Endothelial cell of umbilical vein (primary cell): ENCODE measurements at regions not wholly inside any gene's neighbourhood (a gene's known extent, or its start where the extent isn't known, plus 50 kb on each side); places are given as distances from the start of the nearest gene placed in this dataset.

Experiments
- BruUV-seq: library from RNA; stranded (reverse); fragments of 400-500 nt; replicated peaks from 2 replicates; lab custom pipeline; 2021; lab: Mats Ljungman, UMichigan
- CTCF ChIA-PET: fragments of 300-600, 350-600 bp; sonication (Branson Sonifier 250); formaldehyde crosslinking; loops from one replicate; lab custom pipeline; 2021; ENCODE audit warnings: antibody characterized with exemption, inconsistent platforms; lab: Charles Lee
- POLR2A ChIA-PET: fragments of 300-600, 350-600 bp; sonication (Branson Sonifier 250); formaldehyde crosslinking; loops from one replicate; lab custom pipeline; 2021; ENCODE audit warnings: antibody characterized with exemption, inconsistent platforms; lab: Charles Lee
- DNase-seq: peaks from one replicate; pipeline ENCODE4 v3.0.0-alpha.2; 2011; ENCODE audit warnings: low read depth, low spot score
- FAIRE-seq: peaks from 2 replicates; lab custom pipeline; 2011; peaks lifted over from hg19 to GRCh38; lab: Jason Lieb, UNC
- H2AFZ ChIP-seq: 2 replicates; pipeline ENCODE4 v1.6.0; 2012; ENCODE audit warnings: low read depth, low read length, control low read depth, inconsistent platforms
- H3K27ac ChIP-seq: 2 replicates; pipeline ENCODE4 v1.5.1; 2011; ENCODE audit warnings: low read depth, mild to moderate bottlenecking, control low read depth, low read length, moderate library complexity; ENCODE audit not compliant: insufficient read depth
- H3K27me3 ChIP-seq, 2 experiments: 2 replicates each; pipeline versions ENCODE4 v1.6.0 to v1.6.1; 2011; ENCODE audit warnings: low read length in 2 of 2, mixed read lengths in 1 of 2; ENCODE audit not compliant: control insufficient read depth in 2 of 2, insufficient read depth in 2 of 2
- H3K36me3 ChIP-seq, 2 experiments: 2 replicates in 1 of 2; 3 replicates in 1 of 2; pipeline ENCODE4 v1.5.1; 2011; ENCODE audit warnings: low read length in 2 of 2, mild to moderate bottlenecking in 1 of 2, moderate library complexity in 1 of 2; ENCODE audit not compliant: control insufficient read depth in 2 of 2, insufficient read depth in 2 of 2; ENCODE audit errors: extremely low read depth in 1 of 2
- H3K4me1 ChIP-seq: 3 replicates; pipeline ENCODE4 v1.5.1; 2011; ENCODE audit warnings: mild to moderate bottlenecking, low read length; ENCODE audit not compliant: control insufficient read depth, insufficient read depth; ENCODE audit errors: extremely low read depth
- H3K4me2 ChIP-seq: 2 replicates; pipeline ENCODE4 v1.6.1; 2011; ENCODE audit warnings: low read length, control low read depth, mixed read lengths; ENCODE audit not compliant: insufficient read depth
- H3K4me3 ChIP-seq, 3 experiments: fragments of 200-600 bp in 1 of 3; sonication (generic), shearing (Covaris generic) in 1 of 3; replicated peaks in 1 of 3; 2 replicates each; pipeline ENCODE4 v1.5.1; 2011 to 2016; ENCODE audit warnings: control low read depth in 3 of 3, low read length in 3 of 3, mild to moderate bottlenecking in 2 of 3, inconsistent platforms in 1 of 3, low read depth in 1 of 3, moderate library complexity in 1 of 3; ENCODE audit not compliant: insufficient read depth in 1 of 3
- H3K79me2 ChIP-seq: 2 replicates; pipeline ENCODE4 v1.6.0; 2012; ENCODE audit warnings: low read length, inconsistent platforms; ENCODE audit not compliant: control insufficient read depth, insufficient read depth
- H3K9ac ChIP-seq: replicated peaks from 2 replicates; pipeline ENCODE3; 2011; ENCODE audit warnings: low read length, control low read depth; ENCODE audit not compliant: insufficient read depth; ENCODE audit errors: extremely low read depth
- H3K9me1 ChIP-seq: replicated peaks from 3 replicates; pipeline ENCODE4 v1.6.0; 2011; ENCODE audit warnings: mild to moderate bottlenecking, low read length; ENCODE audit not compliant: control insufficient read depth, insufficient read depth; ENCODE audit errors: extremely low read depth
- H3K9me3 ChIP-seq: replicated peaks from 2 replicates; pipeline ENCODE4 v1.5.1; 2012; ENCODE audit warnings: low read length, inconsistent platforms; ENCODE audit not compliant: control insufficient read depth, insufficient read depth
- H4K20me1 ChIP-seq: replicated peaks from 2 replicates; pipeline ENCODE3; 2011; ENCODE audit warnings: mild to moderate bottlenecking, low read length; ENCODE audit not compliant: control insufficient read depth, insufficient read depth; ENCODE audit errors: extremely low read depth
- EZH2 ChIP-seq: IDR thresholded peaks from 2 replicates; pipeline ENCODE4 v1.6.1; 2012; ENCODE audit warnings: borderline replicate concordance, low read depth, mild to moderate bottlenecking, moderate library complexity, low read length, inconsistent platforms; ENCODE audit not compliant: severe bottlenecking
- FOS ChIP-seq: IDR thresholded peaks from 2 replicates; pipeline ENCODE4 v1.6.1; 2011; ENCODE audit warnings: mild to moderate bottlenecking, low read length, moderate library complexity, borderline replicate concordance; ENCODE audit not compliant: insufficient read depth
- GATA2 ChIP-seq: IDR thresholded peaks from 2 replicates; pipeline ENCODE4 v1.7.0; 2011; ENCODE audit warnings: low read depth, mild to moderate bottlenecking, moderate library complexity, mixed read lengths, low read length; ENCODE audit not compliant: insufficient read length, insufficient read depth
- JUN ChIP-seq: IDR thresholded peaks from 2 replicates; pipeline ENCODE4 v1.6.1; 2011; ENCODE audit warnings: borderline replicate concordance, low read depth; ENCODE audit not compliant: insufficient read length, insufficient read depth
- MYC ChIP-seq: IDR thresholded peaks from one replicate; pipeline ENCODE4 v1.6.1; 2011; ENCODE audit warnings: mild to moderate bottlenecking, low read depth, low read length
- POLR2A ChIP-seq: IDR thresholded peaks from 2 replicates; pipeline ENCODE4 v1.6.1; 2012; ENCODE audit warnings: low read depth, mild to moderate bottlenecking, control low read depth, low read length
- POLR2AphosphoS5 ChIP-seq: IDR thresholded peaks from 2 replicates; pipeline ENCODE4 v1.6.1; 2012; ENCODE audit warnings: low read depth, mild to moderate bottlenecking, control low read depth, low read length, moderate library complexity; ENCODE audit not compliant: insufficient read depth
- dilution Hi-C: fragments of 300-500 bp; cut with MboI; formaldehyde crosslinking; loops from one replicate; pipeline ENCODE4 v1.15.0; 2019; ENCODE audit warnings: low sequenced_read_pairs; ENCODE audit not compliant: extremely low pct_ligation_motif_present
- intact Hi-C: fragments of 100-400 bp; cut with micrococcal nuclease; formaldehyde crosslinking; loops from one replicate; pipeline ENCODE4 v1.10.0; 2022
- TF ChIP-seq, protein P1 (sequence below): IDR thresholded peaks from 2 replicates; pipeline ENCODE4 v1.6.1; 2011; ENCODE audit not compliant: insufficient read depth, insufficient read length
- TF ChIP-seq, protein P2 (sequence below), 2 donors: IDR thresholded peaks; 1 replicate in 1 of 2; 2 replicates in 1 of 2; pipeline ENCODE4 v1.5.1; 2011; ENCODE audit warnings: low read length in 2 of 2, mild to moderate bottlenecking in 2 of 2, moderate library complexity in 2 of 2, control low read depth in 1 of 2, inconsistent platforms in 1 of 2, low read depth in 1 of 2; ENCODE audit not compliant: insufficient read depth in 1 of 2; ENCODE audit errors: extremely low read depth in 1 of 2

DNA sequence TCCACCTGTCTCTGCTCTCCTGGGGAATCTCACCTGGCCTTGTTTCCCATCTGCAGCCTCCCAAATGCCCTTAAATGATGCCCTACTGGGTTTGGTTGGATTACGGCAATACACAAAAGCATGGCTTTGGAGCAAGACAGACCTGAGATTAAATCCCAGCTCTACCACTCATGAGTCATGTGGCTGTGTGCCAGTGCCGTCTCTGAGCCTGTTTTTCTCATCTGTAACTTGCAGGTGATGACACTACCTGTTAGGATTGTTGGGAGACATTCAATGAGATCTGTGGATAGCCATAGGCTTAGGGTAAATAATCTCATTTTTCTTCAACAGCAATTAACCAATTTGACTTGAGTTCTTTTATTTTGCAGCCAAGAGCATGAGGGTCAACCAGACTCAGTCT is 240.3 kb downstream of the MAF start:
- no peaks in the 10 kb centered on the region for H3K36me3 ChIP-seq
- dilution Hi-C loops = no loop called here
- H3K27me3 ChIP-seq = no peaks in the 10 kb centered on the region
- no peaks in the 10 kb centered on the region for H4K20me1 ChIP-seq
- H3K9me3 ChIP-seq = peaks cover 4% of the 10 kb centered on the region
- H3K4me2 ChIP-seq = no peak overlapping the region
- no peaks in the 10 kb centered on the region for H3K79me2 ChIP-seq
- intact Hi-C loops = no loop called here
- no peak overlapping the region for H3K27ac ChIP-seq
- POLR2A ChIA-PET = no interaction called here
- TF ChIP-seq POLR2A (no peak), POLR2AphosphoS5 (no peak)
- no peaks in the 10 kb centered on the region for H3K9me1 ChIP-seq
- H3K4me3 ChIP-seq = no peak overlapping the region
- no peak overlapping the region for H3K9ac ChIP-seq
- FAIRE-seq (no peak), DNase-seq (no peak)
- no TSS peak for BruUV-seq
- no peak overlapping the region for H2AFZ ChIP-seq
- CTCF ChIA-PET = no interaction called here
- no peaks in the 10 kb centered on the region for H3K4me1 ChIP-seq

DNA sequence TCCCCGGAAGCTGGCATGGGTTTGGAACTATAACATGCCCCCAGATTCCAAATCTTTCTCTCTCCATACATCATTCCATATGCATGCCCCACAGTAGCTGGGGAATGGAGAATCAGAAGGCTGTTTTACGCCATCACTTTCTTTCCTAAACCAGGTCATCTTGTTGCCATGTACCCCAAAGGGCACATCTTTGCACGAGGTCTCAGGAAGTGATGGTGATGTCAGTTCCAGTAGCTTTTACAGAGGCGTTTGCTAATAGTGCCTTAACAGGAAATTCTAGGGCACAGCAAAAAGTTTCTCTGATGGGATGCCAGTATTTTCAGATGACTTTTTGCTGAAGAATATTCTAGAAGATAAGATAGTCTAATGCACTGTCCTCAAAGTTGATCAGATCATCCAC is 241.5 kb downstream of the MAF start:
- dilution Hi-C loops = no loop called here

More for the DNA sequence above, 241.5 kb downstream of the MAF start:
- Histone ChIP-seq H3K4me2 (no peak overlapping the region), H3K27ac (no peak overlapping the region), H3K27me3 (no peaks in the 10 kb centered on the region), H3K4me1 (no peaks in the 10 kb centered on the region), H4K20me1 (no peaks in the 10 kb centered on the region), H2AFZ (no peak overlapping the region), H3K9me1 (no peaks in the 10 kb centered on the region), H3K9ac (no peak overlapping the region), H3K4me3 (no peak overlapping the region), H3K79me2 (no peaks in the 10 kb centered on the region), H3K9me3 (peaks cover 6% of the 10 kb centered on the region), H3K36me3 (no peaks in the 10 kb centered on the region)
- TF ChIP-seq, protein P1, sequence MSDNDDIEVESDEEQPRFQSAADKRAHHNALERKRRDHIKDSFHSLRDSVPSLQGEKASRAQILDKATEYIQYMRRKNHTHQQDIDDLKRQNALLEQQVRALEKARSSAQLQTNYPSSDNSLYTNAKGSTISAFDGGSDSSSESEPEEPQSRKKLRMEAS = no peak
- no peak for TF ChIP-seq GATA2
- TF ChIP-seq FOS = no peak
- TF ChIP-seq POLR2A = no peak
- no peak for TF ChIP-seq JUN
- TF ChIP-seq MYC = no peak
- TF ChIP-seq, protein P2, sequence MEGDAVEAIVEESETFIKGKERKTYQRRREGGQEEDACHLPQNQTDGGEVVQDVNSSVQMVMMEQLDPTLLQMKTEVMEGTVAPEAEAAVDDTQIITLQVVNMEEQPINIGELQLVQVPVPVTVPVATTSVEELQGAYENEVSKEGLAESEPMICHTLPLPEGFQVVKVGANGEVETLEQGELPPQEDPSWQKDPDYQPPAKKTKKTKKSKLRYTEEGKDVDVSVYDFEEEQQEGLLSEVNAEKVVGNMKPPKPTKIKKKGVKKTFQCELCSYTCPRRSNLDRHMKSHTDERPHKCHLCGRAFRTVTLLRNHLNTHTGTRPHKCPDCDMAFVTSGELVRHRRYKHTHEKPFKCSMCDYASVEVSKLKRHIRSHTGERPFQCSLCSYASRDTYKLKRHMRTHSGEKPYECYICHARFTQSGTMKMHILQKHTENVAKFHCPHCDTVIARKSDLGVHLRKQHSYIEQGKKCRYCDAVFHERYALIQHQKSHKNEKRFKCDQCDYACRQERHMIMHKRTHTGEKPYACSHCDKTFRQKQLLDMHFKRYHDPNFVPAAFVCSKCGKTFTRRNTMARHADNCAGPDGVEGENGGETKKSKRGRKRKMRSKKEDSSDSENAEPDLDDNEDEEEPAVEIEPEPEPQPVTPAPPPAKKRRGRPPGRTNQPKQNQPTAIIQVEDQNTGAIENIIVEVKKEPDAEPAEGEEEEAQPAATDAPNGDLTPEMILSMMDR (IDR thresholded peaks at IDR 0.05; ENCODE audit: extremely low read depth in 1 of 2, insufficient read depth in 1 of 2, low read depth in 1 of 2, low read length in 2 of 2) = no peak
- no peak for TF ChIP-seq EZH2
- TF ChIP-seq POLR2AphosphoS5 = no peak
- DNase-seq (no peak), FAIRE-seq (no peak)
- intact Hi-C loops = no loop called here
- no TSS peak for BruUV-seq
- ChIA-PET POLR2A (no interaction called here), CTCF (no interaction called here)
